HG02759 (cell line): ENCODE measurements at regions not wholly inside any gene's neighbourhood (a gene's known extent, or its start where the extent isn't known, plus 50 kb on each side); places are given as distances from the start of the nearest gene placed in this dataset.
A peak's percentile ranks its signal among the peaks of the same experiment; 100 is the strongest.
"Not testable (repeated sequence)": the region's sequence is repeated elsewhere in the genome, so short reads cannot be mapped to it uniquely, and the experiment has no call there.

Experiments
- ATAC-seq: cut with Tn5 transposase; IDR thresholded peaks from one replicate; pipeline ENCODE4 v1.9.1; 2021; ENCODE audit warnings: mild to moderate bottlenecking, moderate library complexity; ENCODE audit not compliant: unreplicated experiment

DNA sequence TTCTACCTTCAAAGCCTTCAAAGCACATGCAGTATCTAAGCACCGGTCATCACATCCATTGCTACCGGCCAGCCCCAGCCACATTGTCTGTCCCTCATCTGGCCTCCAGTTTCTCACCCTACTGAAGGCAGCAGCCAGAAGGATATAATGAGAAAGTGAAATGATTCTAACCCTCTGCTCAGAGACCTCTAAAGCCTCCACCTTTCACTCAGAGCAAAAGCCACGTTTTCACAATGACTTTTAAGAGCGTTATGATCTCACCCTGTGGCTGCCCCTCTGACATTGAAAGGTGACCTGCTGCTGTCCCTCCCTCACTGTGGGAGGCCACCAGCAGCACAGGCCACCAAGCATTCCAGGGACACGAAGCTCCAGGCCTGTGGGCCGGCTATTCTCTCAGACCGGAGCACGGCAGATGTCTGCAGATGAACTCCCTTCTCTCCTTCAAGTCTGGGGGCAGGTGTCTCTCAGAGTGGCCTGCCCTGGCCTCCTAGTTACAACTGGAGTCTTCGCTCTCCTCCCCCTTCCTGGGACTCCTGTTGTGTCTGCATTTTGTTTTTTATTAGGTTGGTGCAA lies 94.9 kb upstream of the EEPD1 start:
- ATAC-seq, result peak; percentile 79

DNA sequence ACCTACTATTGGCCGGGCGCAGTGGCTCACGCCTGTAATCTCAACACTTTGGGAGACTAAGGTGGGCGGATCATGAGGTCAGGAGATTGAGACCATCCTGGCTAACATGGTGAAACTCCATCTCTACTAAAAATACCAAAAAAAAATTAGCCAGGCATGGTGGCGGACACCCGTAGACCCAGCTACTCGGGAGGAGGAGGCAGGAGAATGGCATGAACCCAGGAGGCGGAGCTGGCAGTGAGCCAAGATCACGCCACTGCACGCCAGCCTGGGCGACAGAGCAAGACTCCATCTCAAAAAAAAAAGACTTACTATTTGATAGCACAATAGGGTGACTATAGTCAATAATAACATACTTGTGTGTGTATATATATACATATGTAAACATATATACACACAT lies 92.7 kb upstream of the EEPD1 start:
- not testable (repeated sequence) for ATAC-seq

DNA sequence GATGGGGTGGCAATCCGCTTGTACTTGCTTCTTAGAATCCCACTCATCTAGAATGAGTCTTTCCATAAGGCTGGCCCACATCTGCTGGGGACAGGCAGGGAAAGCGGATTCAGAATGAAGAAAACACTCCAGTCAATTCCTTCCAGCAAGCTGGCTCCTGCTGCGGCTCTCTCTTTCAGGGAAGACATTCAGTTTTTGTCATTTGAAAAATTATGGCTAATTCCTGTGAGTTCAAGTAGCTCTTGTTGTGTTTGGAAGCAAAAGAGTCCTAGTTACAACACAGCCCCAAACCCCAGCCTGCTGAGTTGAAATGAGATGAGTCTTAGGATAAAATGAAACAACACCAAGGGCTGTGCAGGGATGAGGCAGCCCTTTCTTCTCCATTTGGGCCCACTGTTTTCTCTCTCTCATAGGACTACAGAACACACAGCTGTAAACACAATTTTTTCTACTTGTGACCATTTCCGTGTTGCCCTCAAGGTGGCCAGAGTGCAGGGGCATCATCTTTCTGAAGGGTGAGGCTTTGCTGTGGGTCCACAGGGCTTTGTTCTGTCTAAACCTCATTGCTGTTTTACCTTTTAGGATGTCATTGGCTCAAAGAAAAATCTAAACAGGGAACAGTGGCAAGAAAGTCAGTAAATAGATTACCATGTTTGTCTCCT lies 90.8 kb upstream of the EEPD1 start:
- ATAC-seq, result no peak

DNA sequence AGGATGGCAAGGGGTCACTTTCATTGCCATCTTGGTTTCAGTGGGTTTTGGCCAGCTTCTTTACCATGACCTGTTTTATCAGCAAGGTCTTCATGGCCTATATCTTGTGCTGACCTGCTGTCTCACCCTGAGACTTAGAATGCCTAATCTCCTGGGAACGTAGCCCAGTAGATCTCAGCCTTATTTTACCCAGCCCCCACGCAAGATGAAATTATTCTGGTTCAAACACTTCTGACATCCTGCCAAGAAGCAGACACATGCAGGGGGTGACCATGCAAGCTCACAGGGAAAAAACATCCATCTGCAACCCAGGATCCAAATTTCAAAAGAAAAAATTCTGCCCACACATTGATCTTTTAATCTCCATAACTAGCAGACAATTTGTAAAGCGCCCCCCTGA lies 88.4 kb upstream of the EEPD1 start:
- ATAC-seq, result no peak

DNA sequence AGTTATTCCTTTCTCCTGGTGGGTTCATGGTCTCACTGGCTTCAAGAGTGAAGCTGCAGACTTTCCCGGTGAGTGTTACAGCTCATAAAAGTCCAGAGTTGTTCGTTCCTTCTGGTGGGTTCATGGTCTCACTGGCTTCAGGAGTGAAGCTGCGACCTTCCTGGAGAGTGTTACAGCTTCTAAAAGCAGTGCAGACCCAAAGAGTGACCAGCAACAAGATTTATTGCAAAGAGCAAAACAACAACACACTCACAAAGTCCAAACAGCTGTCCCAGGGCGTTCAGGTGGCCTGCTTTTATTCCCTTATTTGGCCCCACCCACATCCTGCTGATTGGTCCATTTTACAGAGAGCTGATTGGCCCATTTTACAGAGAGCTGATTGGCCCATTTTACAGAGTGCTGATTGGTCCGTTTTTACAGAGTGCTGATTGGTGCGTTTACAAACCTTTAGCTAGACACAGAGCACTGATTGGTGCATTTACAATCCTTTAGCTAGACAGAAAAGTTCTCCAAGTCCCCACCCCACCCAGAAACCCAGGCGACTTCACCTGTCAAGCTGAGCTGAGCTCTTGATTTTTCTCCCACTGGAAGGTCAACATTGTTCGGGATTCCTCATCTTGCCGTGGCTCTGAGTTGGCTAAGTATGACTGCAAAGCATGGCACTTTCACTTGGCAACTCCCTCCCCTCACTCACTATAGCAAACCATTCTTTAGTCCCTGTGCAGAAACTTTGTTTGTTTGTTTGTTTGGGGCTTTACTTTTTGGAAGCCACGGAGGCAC lies 87.3 kb upstream of the EEPD1 start:
- not testable (repeated sequence) for ATAC-seq

DNA sequence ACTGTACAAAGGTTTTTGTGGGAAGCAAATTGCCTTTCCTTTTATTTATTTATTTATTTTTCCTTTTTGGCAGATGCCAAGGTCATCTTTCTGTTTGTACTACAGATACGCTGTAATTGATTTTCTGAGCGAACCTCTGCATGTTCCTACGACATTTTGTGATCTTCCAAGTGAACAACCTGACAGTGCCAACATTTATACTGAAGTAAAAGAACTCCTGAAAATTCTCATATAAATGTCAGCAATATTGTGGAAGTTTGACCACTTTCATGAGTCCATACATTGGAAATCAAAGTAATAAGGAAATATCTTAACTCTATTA lies 86.8 kb upstream of the EEPD1 start:
- no peak for ATAC-seq

DNA sequence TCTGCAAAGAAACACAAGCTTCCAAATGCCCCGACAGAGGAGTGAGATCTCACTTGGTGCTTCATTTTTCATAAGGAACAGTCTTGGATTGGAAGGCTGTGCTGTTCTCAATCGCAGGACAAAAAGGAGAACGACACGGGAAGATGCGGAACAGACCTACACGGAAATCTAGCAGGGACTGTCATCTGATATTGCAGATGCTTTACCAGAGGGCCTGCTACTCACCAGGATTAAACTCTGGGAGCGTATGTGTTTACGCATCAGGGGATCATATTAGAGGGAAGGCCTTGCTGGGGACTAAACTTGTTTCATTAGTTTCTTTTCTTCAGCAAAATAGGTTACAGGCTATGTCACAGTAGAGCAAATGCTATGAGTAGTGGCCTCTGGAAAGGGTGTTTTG lies 82.8 kb upstream of the EEPD1 start:
- ATAC-seq, result no peak

DNA sequence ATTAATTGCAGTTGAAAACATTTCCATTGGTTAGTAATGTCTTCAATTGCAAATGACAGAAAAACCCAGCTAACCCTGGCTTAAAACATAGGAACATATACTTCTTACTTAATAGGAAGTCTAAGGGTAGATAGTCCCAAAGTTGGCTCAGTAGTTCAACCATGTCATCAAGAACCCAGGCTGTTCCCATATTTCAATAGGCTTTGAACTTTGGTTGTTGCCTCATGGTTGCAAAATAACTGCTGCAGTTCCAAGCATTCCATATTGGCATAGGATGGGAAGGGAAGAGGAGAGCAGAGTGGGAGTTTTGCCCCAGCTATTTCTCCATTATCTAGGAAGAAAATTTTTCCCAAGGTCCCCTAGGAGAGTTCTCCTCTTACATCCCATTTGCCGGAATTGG lies 81.4 kb upstream of the EEPD1 start:
- no peak for ATAC-seq

DNA sequence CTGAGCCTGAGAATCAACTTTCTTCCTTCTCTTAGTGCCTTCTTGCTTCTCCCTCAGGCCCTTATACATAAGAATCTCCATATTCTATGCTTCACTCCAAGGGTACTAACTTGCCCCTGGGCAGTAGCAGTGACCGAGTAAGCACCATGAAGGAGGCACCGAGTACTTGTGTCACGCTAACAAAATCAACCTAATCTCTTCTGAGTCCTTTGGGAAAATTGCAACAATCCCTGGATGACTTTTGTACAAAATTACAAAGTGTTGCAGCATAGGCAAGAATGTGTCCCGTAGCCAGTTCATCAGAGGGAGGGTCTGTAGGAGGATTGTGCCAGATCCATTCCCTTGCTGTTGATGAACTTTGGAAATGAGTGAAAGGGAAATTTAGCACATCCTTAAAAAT lies 80.4 kb upstream of the EEPD1 start:
- ATAC-seq, result no peak

DNA sequence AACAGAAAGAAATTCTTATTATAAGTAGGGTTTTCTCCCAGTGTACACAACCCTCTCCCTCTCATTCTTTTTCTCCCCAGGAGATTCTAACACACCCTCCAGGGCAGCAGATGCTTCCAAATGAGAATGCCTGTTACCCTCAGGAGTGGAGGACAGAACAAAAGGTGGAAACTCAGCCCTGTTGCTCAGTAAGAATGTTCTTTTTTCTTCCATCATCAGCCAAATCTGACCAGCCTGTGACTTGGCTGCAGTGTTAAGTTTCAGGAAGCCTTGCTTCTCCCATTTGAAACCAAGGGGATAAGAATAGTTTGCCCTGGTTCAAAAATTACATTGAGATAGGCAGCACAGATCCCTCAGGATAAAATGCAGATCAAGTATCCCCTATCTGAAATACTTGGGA lies 77.5 kb upstream of the EEPD1 start:
- ATAC-seq, result no peak

DNA sequence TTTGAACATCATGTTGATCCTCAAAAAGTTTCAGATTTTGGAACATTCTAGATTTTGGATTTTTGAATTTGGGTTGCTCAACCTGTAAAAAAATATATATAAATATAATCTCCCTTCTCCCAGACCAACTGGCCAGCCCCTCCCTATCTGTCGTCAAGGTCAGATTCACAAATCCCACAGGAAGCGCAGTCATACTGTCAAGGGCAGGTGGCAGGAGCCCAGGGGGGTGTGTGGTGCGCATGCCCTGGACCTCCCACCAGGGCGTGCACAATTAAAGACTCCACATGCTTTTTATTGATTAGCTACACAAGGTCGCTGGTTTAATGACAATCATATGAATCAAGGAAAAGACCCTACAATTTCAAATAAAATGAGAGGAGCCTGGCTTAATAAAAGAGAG lies 77.0 kb upstream of the EEPD1 start:
- ATAC-seq, result no peak

DNA sequence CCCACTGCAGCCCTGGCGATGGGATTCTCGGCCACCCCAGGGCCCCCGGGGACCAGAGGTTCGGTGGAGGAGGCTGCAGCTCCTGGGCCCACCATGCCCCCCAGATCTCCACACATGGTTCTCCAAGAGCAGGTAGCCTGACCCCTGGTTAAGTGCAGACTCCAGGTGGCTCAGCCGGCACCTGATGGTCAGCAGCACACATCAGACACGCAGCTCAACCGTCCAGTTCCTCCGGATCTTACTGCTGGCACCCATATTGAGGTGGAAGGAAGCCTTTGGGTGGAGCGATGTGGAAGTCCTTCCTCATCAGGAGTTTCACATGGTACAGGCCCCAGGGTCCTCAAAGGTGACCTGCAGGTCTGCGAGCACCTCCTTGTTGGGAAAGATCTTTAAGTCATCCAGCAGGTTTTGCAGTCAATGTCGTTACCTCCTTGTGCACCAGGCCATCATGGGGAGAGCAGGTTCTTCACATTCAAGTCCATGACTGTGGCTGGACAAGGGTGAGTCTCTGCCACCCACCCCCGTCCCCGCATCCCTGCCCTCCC lies 74.2 kb upstream of the EEPD1 start:
- no peak for ATAC-seq

DNA sequence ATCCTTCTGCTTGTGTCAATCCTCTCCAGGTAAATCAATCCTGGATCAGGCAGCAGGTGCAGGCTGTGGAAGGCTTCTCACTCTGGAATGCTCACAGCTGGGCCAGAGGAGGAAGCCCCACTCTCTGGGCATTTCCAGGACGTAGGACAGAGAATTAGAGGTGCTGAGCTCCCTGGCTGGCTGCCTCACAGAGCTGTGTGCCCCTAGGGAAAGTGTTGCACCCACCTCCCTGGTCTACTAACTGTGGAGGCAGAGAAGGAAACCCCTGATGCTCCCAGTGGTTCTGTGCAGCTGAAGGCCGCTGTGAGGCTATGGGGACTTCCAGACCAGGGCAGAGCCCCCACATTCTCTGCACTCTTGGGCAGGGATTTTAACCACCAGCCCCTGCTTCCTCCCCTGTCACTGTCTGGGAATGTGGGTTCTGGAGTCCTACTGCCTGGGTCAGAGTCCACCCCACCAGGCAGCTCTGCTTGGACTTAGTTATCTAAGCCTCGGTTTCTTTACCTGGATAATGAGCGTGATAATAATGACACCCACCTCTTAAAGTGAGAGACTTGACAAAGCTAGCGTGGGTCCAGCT lies 73.5 kb upstream of the EEPD1 start:
- ATAC-seq, result no peak

DNA sequence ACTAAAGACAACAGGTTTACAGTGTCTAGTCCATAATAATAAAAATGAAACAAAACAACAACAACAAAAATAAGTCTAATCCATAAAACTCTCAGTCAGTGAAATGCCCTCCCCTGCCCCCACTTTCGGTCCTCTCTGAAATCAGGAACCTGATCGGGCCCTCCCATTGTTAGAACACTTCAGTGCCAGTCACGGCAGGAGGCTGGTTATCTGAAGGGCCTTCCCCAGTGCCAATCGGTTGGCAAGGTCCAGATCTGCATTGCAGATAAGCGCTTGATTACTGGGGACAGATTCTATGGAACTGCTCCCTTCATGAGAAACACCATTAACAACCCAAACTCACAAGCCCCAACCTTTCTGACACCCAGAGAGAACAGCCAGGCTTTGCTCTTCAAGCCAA lies 72.2 kb upstream of the EEPD1 start:
- no peak for ATAC-seq

DNA sequence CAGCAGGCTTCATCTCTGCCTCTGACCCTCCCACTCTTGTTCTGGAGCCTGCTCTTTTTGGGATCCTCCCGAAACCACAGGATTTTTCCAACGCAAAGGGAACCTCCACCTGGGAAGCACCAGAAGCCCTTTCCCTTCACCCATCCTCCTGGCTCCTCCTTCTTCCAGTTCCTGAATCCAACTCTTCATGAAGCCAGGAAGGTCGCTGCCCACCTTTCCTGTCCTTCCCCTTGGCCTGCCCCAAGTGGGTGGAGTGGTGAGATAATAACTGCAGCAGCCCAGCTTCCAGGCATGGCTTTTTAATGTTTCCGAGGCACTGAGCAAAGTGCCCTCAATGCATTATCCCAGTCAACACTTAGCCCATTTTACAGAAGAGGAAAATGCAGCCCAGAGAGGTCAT lies 70.8 kb upstream of the EEPD1 start:
- no peak for ATAC-seq

DNA sequence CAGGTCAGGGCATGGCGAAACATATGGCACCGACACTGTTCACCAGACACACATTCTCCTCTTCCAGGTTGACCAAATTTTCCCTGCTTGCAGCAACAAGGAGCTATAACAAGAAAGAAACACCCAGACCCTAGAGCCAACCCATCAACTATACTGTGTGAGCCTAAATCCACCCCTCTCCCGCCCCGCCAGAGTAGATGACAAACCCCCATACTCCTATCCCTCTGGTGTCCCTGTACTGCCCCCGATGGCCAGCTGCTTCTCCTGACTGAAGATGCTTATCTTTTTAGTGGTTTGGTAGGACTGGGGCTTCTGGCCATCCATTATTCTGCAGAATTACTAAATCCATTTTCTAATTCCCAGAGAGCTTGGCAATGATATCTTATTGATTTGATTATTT lies 70.1 kb upstream of the EEPD1 start:
- no peak for ATAC-seq

DNA sequence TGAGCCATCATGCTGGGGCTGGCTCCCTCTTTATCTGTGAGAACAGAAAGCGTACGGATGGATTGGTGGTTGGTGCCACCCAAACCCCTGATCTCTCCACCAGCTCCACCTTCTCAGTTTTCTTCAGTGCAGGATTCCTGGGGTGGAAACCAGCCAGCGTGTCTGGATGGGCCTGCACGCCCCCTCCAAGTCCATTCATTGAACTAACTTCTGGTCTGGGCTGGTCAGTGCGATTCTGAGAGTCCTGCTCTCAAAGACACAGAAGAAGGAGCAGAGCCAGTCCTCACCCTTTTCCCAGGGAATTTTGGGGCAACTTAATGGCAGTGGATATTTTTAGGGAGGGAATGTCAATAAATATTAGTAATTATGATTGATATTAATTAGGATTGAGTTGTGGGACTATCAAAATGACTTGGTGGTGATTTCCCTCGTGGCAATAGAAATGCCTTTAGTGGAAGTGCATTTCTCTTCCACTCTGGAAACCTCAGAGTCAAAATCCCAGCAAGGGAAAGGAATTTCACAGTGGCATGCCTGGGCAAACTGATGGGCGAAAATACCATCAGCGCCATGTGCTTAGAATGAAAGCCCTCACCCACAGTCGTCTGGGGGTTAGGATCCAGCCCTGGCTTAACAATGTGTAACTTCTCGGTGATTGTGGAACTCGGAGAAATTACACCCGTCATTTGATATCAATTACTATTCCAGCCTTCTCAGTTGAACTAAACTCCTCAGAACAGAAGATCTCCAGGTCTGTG lies 69.3 kb upstream of the EEPD1 start:
- ATAC-seq, result no peak

DNA sequence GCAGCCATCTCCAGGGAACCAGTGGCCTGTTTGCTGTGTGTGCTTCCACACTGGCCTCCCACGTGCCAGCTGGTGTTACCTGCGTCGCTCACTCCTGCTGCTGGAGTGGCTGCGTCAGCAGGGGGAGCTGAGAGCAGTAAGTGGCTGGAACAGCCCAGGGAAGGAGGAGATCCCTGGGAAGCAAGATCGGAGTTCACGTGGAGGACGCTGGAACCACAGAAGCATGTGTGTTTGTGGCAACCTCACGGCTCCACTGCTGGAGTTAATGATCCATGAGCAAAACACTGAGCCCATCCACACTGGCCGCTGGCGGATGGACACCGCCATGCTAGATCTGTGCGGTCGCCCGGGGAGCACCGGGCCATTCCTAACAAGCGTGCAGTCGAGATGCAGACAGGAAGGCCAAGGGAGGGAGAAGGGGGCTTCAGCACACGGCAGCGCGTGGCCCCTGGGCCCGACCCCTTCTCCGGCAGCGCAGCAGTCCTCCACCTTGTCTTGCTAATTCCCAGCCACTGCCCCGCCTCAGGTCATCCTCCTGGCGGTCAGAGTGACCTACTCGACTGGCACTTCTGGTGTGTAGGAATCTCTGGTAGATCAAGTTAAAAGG lies 68.5 kb upstream of the EEPD1 start:
- ATAC-seq, result no peak

DNA sequence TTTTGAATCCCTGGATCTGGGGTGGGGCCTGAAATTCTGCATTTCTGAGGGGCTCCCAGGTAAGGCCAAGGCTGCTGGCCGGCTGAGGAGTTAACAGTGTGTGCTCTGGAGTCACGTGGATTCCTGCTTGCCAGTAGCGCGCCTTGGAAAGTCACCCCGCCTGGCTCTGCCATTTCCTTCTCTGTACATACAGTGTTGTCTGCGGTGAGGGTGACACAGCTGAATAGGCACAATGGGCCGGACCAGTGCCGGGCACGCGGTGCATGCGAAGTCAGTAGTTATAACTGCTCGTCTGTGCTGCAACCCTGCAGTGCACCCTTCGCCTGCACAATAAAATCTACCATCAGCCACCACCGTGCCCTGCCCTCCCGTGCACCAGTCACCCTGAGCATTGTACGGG lies 68.0 kb upstream of the EEPD1 start:
- no peak for ATAC-seq

DNA sequence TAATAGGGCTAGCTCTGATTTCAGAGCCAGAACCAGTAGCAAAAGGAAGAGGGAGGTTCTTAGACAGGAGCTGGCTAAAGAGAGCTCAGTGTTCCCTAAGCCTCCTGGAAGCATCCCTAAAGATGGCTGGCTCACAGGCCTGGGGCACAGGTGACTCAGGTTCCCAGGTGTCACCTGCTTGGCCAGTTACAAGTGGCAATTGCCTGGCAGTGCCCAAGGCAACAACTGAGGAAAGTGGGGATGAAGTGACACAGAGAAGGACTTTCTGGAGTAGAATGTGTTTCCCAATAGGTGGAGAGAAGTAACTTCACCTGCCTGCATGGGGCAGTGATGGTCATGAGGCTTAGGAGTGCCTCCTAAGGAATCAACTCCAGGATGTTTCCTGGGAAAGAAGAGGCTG lies 66.5 kb upstream of the EEPD1 start:
- ATAC-seq, result no peak

DNA sequence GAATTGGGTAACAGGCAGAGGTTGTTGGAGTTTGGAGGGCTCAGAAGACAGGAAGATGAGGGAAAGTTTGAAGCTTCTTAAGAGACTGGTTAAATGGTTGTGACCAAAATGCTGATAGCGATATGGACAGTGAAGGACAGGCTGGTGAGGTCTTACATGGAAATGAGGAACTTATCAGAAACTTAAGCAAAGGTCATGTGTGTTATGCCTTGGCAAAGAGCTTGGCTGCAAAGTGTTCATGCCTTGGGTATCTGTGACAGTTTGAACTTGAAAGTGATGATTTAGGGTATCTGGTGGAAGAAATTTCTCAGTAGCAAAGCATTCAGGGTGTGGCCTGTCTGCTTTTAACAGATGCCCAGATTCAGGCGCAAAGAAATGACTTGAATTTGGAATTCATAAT lies 64.5 kb upstream of the EEPD1 start:
- ATAC-seq, result no peak
